GM12878 (cell line): ENCODE measurements at regions not wholly inside any gene's neighbourhood (a gene's known extent, or its start where the extent isn't known, plus 50 kb on each side); places are given as distances from the start of the nearest gene placed in this dataset.

Source experiments
- ATAC-seq: fragments of 200-7000 bp; cut with Tn5 transposase; 3 replicates; pipeline ENCODE4 v1.9.1; 2020; ENCODE audit warnings: mild to moderate bottlenecking, moderate library complexity
- BruUV-seq: library from RNA; stranded (reverse); fragments of 400-500 nt; replicated peaks from 2 replicates; lab custom pipeline; 2021; lab: Mats Ljungman, UMichigan
- CTCF ChIA-PET: fragments of 300-600 bp; sonication (Branson Sonifier 250); formaldehyde crosslinking; extraction: SDS; loops from one replicate; lab custom pipeline; 2021; ENCODE audit warnings: inconsistent platforms; lab: Yijun Ruan, JAX
- POLR2A ChIA-PET: fragments of 350-600 bp; formaldehyde crosslinking; extraction: SDS; loops from one replicate; lab custom pipeline; 2021; ENCODE audit warnings: inconsistent platforms; lab: Charles Lee
- RAD21 ChIA-PET: fragments of 300-600 bp; sonication (Branson Sonifier 250); formaldehyde crosslinking; loops from one replicate; lab custom pipeline; 2023; ENCODE audit warnings: antibody characterized with exemption; ENCODE audit not compliant: unreplicated experiment; lab: Charles Lee
- SMC1A ChIA-PET: fragments of 300-600 bp; sonication (Branson Sonifier 250); formaldehyde crosslinking; loops from one replicate; lab custom pipeline; 2023; ENCODE audit not compliant: unreplicated experiment, uncharacterized antibody; lab: Charles Lee
- DNase-seq: peaks from one replicate; pipeline ENCODE4 v3.0.0-alpha.2; 2011; ENCODE audit warnings: low read depth, low spot score
- FAIRE-seq: peaks from 3 replicates; lab custom pipeline; 2011; peaks lifted over from hg19 to GRCh38; lab: Jason Lieb, UNC
- H2AFZ ChIP-seq: 2 replicates; pipeline ENCODE4 v1.6.0; 2011; ENCODE audit warnings: low read depth, low read length, control low read depth; ENCODE audit not compliant: control insufficient read depth
- H3K27ac ChIP-seq: 2 replicates; pipeline ENCODE4 v1.5.1; 2011; ENCODE audit warnings: control low read depth; ENCODE audit not compliant: control insufficient read depth, insufficient read depth
- H3K27me3 ChIP-seq, 2 experiments: replicated peaks in 1 of 2; 2 replicates each; pipeline versions ENCODE4 v1.6.0 to v1.6.1; 2011; ENCODE audit warnings: low read length in 1 of 2; ENCODE audit not compliant: control insufficient read depth in 2 of 2, insufficient read depth in 2 of 2
- H3K36me3 ChIP-seq, 2 experiments: 2 replicates each; pipeline ENCODE4 v1.5.1; 2011; ENCODE audit warnings: low read length in 1 of 2; ENCODE audit not compliant: control insufficient read depth in 2 of 2, insufficient read depth in 2 of 2
- H3K4me1 ChIP-seq: 2 replicates; pipeline ENCODE4 v1.6.1; 2011; ENCODE audit warnings: mild to moderate bottlenecking, low read length, moderate library complexity, mixed read lengths; ENCODE audit not compliant: control insufficient read depth, insufficient read depth
- H3K4me2 ChIP-seq: 2 replicates; pipeline ENCODE4 v1.6.0; 2011; ENCODE audit warnings: control low read depth; ENCODE audit not compliant: control insufficient read depth, insufficient read depth
- H3K4me3 ChIP-seq: fragments of 200-600 bp; sonication (generic); 2 replicates; pipeline ENCODE4 v1.5.1; 2016
- H3K79me2 ChIP-seq: 2 replicates; pipeline ENCODE4 v1.6.0; 2011; ENCODE audit warnings: low read length; ENCODE audit not compliant: control insufficient read depth, insufficient read depth
- H3K9ac ChIP-seq: 2 replicates; pipeline ENCODE4 v1.8.0; 2011; ENCODE audit warnings: low read length, control low read depth, mixed read lengths; ENCODE audit not compliant: control insufficient read depth, insufficient read depth
- H3K9me3 ChIP-seq: replicated peaks from 3 replicates; pipeline ENCODE4 v1.5.1; 2011; ENCODE audit warnings: mild to moderate bottlenecking, low read length; ENCODE audit not compliant: control insufficient read depth, insufficient read depth
- H4K20me1 ChIP-seq: 2 replicates; pipeline ENCODE4 v1.6.0; 2011; ENCODE audit not compliant: control insufficient read depth, insufficient read depth
- BACH1 ChIP-seq: fragments of 450-650 bp; IDR thresholded peaks from 2 replicates; pipeline ENCODE4 v1.6.1; 2017; ENCODE audit warnings: mild to moderate bottlenecking, borderline replicate concordance
- CREM ChIP-seq: IDR thresholded peaks from 2 replicates; pipeline ENCODE4 v1.6.1; 2014; ENCODE audit warnings: antibody characterized with exemption, low read depth
- DPF2 ChIP-seq: fragments of 450-650 bp; IDR thresholded peaks from 2 replicates; pipeline ENCODE4 v1.6.1; 2017; ENCODE audit warnings: mild to moderate bottlenecking
- NKRF ChIP-seq: fragments of 450-650 bp; conservative IDR thresholded peaks from 2 replicates; pipeline ENCODE4 v1.6.1; 2017; ENCODE audit warnings: mild to moderate bottlenecking, moderate library complexity
- PBX3 ChIP-seq: IDR thresholded peaks from 2 replicates; pipeline ENCODE4 v1.6.1; 2011; ENCODE audit warnings: mild to moderate bottlenecking, low read depth, low read length, moderate library complexity; ENCODE audit not compliant: insufficient replicate concordance
- PML ChIP-seq: IDR thresholded peaks from 2 replicates; pipeline ENCODE4 v1.6.1; 2012; ENCODE audit warnings: low read length, inconsistent platforms
- POLR2A ChIP-seq: IDR thresholded peaks from 2 replicates; pipeline ENCODE4 v1.6.1; 2011; ENCODE audit warnings: low read depth, mild to moderate bottlenecking, low read length
- SIN3A ChIP-seq: IDR thresholded peaks from 2 replicates; pipeline ENCODE4 v1.6.1; 2012; ENCODE audit warnings: low read depth, low read length, improper control_type of control experiment
- SREBF1 ChIP-seq: IDR thresholded peaks from 2 replicates; pipeline ENCODE4 v1.6.1; 2012; ENCODE audit warnings: mild to moderate bottlenecking, low read length
- STAT1 ChIP-seq: fragments of 450-650 bp; conservative IDR thresholded peaks from 2 replicates; pipeline ENCODE4 v1.6.1; 2014; ENCODE audit warnings: antibody characterized with exemption, mild to moderate bottlenecking
- SUZ12 ChIP-seq: fragments of 200-600 bp; sonication (generic); IDR thresholded peaks from one replicate; pipeline ENCODE4 v1.6.1; 2018; ENCODE audit warnings: antibody characterized with exemption, mild to moderate bottlenecking; ENCODE audit not compliant: unreplicated experiment
- TAF1 ChIP-seq: IDR thresholded peaks from 2 replicates; pipeline ENCODE4 v1.6.1; 2011; ENCODE audit warnings: mild to moderate bottlenecking, low read depth, low read length, borderline replicate concordance
- WGBS: methylation state at CpG from one replicate; pipeline ENCODE4 v1.1.6; 2016; ENCODE audit warnings: low lambda C conversion rate; ENCODE audit not compliant: insufficient replicate concordance, insufficient coverage; ENCODE audit errors: missing lambda C conversion rate; 5-methylcytosine and 5-hydroxymethylcytosine counted together
- in situ Hi-C: fragments of 300-500 bp; cut with MboI; formaldehyde crosslinking; loops from 9 replicates; pipeline ENCODE4 v1.14.3; 2018; ENCODE audit warnings: mixed read lengths
- intact Hi-C: fragments of 100-400 bp; cut with micrococcal nuclease; formaldehyde crosslinking; loops from one replicate; pipeline ENCODE4 v1.14.2; 2022; ENCODE audit not compliant: unreplicated experiment

GRCh38 chr10:90665905-90666662 lies 191.8 kb downstream of the HTR7 start:
- ChIA-PET CTCF (no interaction called here), SMC1A (no interaction called here), RAD21 (no interaction called here), POLR2A (no interaction called here)
- no peaks in the 10 kb centered on the region for H3K79me2 ChIP-seq
- BruUV-seq, result no TSS peak
- ATAC-seq, result no peak
- no peak overlapping the region for H2AFZ ChIP-seq
- no peak for FAIRE-seq
- H3K36me3 ChIP-seq, result no peaks in the 10 kb centered on the region
- intact Hi-C loops, result no loop called here
- H3K27ac ChIP-seq, result no peak overlapping the region
- no peak for TF ChIP-seq POLR2A
- no peak for DNase-seq
- H3K9ac ChIP-seq, result no peak overlapping the region
- H3K4me2 ChIP-seq, result no peak overlapping the region
- WGBS, result 33% methylated on average over 8 of the region's 8 CpGs
- in situ Hi-C loops, result no loop called here
- H3K4me1 ChIP-seq, result no peaks in the 10 kb centered on the region
- no peaks in the 10 kb centered on the region for H3K9me3 ChIP-seq
- no peak overlapping the region for H3K4me3 ChIP-seq
- no peaks in the 10 kb centered on the region for H4K20me1 ChIP-seq
- H3K27me3 ChIP-seq, result no peaks in the 10 kb centered on the region

- Histone ChIP-seq H3K4me3 (no peak overlapping the region), H3K79me2 (no peaks in the 10 kb centered on the region), H3K4me1 (no peaks in the 10 kb centered on the region), H3K27me3 (no peaks in the 10 kb centered on the region), H3K9ac (no peak overlapping the region), H4K20me1 (no peaks in the 10 kb centered on the region), H2AFZ (no peak overlapping the region), H3K4me2 (no peak overlapping the region), H3K27ac (no peak overlapping the region), H3K9me3 (no peaks in the 10 kb centered on the region), H3K36me3 (no peaks in the 10 kb centered on the region)
- TF ChIP-seq NKRF (no peak), SUZ12 (no peak), PBX3 (no peak), PML (no peak), CREM (no peak), SREBF1 (no peak), SIN3A (no peak), BACH1 (no peak), STAT1 (no peak), DPF2 (no peak), TAF1 (no peak)
- in situ Hi-C loops (no loop called here), intact Hi-C loops (no loop called here)
- ATAC-seq (no peak), FAIRE-seq (no peak), DNase-seq (no peak)
- CTCF ChIA-PET, result no interaction called here
- RAD21 ChIA-PET, result no interaction called here
- SMC1A ChIA-PET, result no interaction called here
- POLR2A ChIA-PET, result no interaction called here
- BruUV-seq, result no TSS peak
- 0% methylated on average over 1 of the region's 1 CpG for WGBS
These were observed 183.4 kb downstream of the HTR7 start for GRCh38 chr10:90674461-90674860.
